Mesodermal cell (in vitro differentiated cells): ENCODE measurements at regions not wholly inside any gene's neighbourhood (a gene's known extent, or its start where the extent isn't known, plus 50 kb on each side); places are given as distances from the start of the nearest gene placed in this dataset.

Experiments
- H3K27ac ChIP-seq: 2 replicates; pipeline ENCODE4 v1.7.0; 2013; ENCODE audit warnings: mild to moderate bottlenecking, low read depth, low read length, moderate library complexity; ENCODE audit not compliant: severe bottlenecking
- H3K36me3 ChIP-seq: 2 replicates; pipeline ENCODE4 v1.7.1; 2013; ENCODE audit warnings: mild to moderate bottlenecking, low read length, moderate library complexity; ENCODE audit not compliant: control insufficient read depth, insufficient read depth
- H3K4me1 ChIP-seq: one replicate; pipeline ENCODE4 v1.7.1; 2013; ENCODE audit warnings: mild to moderate bottlenecking, low read length; ENCODE audit not compliant: insufficient read depth, control insufficient read depth, poor library complexity, severe bottlenecking
- H3K4me3 ChIP-seq: 2 replicates; pipeline ENCODE4 v1.7.0; 2013; ENCODE audit warnings: low read length, control low read depth, mild to moderate bottlenecking; ENCODE audit not compliant: insufficient read depth, poor library complexity, severe bottlenecking; ENCODE audit errors: extremely low read depth
- H3K9me3 ChIP-seq: 2 replicates; pipeline ENCODE4 v1.7.1; 2013; ENCODE audit warnings: mild to moderate bottlenecking, low read length, moderate library complexity; ENCODE audit not compliant: control insufficient read depth
- WGBS, 2 experiments: methylation state at CpG; one replicate each; pipeline ENCODE4 v1.1.5; 2013; ENCODE audit warnings: missing lambda C conversion rate in 2 of 2; ENCODE audit not compliant: insufficient coverage in 2 of 2; 5-methylcytosine and 5-hydroxymethylcytosine counted together

DNA sequence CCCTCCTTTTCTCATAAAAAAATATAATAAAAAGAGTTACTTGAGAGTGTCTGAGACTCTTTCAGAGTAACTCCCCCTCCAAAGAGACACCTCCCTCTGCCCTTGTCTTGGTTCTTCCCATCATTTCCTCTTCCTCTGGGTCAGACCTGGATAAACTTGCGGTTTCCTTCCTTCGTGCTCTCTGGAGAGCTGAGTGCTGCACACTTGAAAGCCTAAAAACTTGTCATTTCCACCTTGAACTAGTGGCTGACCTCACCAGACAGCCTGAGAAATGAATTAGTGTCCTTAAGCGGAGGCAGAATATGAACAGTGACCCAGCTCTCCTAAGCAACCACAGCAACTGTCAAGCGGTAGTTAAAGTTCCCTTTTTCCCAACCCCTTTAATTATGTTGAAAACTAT, 88.4 kb upstream of the PROX1 start:
- H3K9me3 ChIP-seq, result no peaks in the 10 kb centered on the region
- no peaks in the 10 kb centered on the region for H3K36me3 ChIP-seq
- no peaks in the 10 kb centered on the region for H3K4me1 ChIP-seq
- no peak overlapping the region for H3K4me3 ChIP-seq
- no peak overlapping the region for H3K27ac ChIP-seq
- 77 to 100% methylated on average over 1 to 3 of the region's 4 CpGs for WGBS, 2 experiments

DNA sequence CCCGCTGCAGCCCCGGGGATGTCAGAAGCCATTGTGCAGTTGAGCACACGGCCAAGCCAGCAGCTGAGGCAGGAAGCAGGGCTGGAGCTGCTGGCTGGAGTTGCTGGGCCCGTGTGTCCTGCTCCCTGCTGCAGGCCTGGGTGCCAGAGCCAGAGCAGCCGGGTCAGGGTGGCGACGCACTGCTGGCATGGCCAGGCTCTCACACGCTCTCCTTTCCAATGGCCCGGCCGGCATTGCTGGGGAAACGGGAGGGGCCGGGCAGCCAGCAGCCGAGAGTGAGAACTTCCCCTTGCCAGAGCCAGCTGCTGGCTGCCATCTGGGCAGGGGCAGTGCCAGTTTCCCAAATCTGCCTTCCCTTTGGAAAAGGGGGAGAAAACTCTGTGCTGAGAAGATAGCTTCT, 82.4 kb upstream of the PROX1 start:
- Histone ChIP-seq H3K36me3 (no peaks in the 10 kb centered on the region), H3K4me3 (no peak overlapping the region), H3K4me1 (no peaks in the 10 kb centered on the region), H3K9me3 (no peaks in the 10 kb centered on the region), H3K27ac (no peak overlapping the region)
- 88 to 93% methylated on average over 6 to 12 of the region's 13 CpGs for WGBS, 2 experiments

DNA sequence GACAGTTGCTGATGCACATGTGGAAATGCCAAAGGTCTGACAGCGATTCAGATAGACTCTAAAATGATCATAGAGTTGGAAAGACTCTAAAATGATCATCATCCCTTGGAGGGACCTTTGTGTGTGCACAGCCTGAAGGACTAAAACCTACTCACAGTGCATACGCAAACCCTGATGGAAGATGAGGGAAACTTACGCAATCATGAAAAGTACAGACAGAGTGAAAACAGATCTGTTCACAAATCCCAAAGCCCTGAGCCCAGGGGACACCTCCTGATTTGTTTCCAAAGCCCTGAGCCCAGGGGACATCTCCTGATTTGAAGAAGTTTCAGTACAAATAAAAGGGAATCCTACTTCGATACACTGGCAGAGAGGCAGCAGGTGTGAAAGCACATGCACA, 79.3 kb upstream of the PROX1 start:
- H3K27ac ChIP-seq, result no peak overlapping the region
- H3K4me3 ChIP-seq, result no peak overlapping the region
- H3K4me1 ChIP-seq, result no peaks in the 10 kb centered on the region
- WGBS, 2 experiments, result 100% methylated on average over 1 to 3 of the region's 4 CpGs
- H3K9me3 ChIP-seq, result no peaks in the 10 kb centered on the region
- no peaks in the 10 kb centered on the region for H3K36me3 ChIP-seq

DNA sequence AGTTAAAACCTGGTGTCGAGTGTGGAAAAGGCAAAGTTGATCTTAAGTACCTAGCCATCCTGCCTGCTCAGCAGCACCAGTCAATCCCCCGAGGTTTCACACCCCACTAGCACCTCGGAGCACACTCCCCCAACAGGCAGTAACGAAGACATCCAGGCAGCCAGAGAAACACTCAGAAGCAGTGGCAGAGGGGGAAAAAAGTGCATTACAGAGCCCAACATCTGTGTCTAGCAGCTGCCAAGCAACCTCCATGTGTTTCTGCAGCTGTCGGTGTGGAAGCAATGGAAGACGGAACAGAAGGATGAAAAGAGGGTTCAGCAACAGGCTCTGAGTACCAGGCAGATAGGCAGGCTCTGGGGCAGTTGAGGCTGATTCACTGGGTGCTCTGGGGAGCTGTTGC, 73.4 kb upstream of the PROX1 start:
- WGBS, 2 experiments, result 74 to 79% methylated on average over 3 to 5 of the region's 6 CpGs
- Histone ChIP-seq H3K36me3 (no peaks in the 10 kb centered on the region), H3K4me3 (no peak overlapping the region), H3K27ac (no peak overlapping the region), H3K9me3 (no peaks in the 10 kb centered on the region), H3K4me1 (no peaks in the 10 kb centered on the region)

DNA sequence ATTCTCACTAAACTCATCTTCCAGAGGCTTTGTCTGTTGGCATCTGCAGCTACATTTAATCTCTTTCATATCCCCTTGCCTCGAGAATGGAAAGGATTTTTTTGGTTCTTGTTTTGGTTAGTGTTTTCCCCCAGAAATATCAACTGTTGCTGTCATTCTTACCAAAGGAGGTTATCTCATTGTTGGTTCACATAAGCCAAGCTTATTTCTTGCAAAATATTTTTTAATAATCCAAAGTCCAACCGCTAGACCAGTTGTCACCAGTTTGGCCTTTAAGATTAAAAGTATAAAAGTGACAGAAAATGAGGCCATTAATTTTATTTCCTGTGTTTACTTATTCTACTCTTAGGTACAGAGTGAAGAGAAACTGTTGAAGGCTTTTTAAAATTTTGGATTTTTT, 66.5 kb upstream of the PROX1 start:
- H3K4me3 ChIP-seq, result no peak overlapping the region
- no peak overlapping the region for H3K27ac ChIP-seq
- H3K9me3 ChIP-seq, result no peaks in the 10 kb centered on the region
- WGBS, 2 experiments, result no CpG with 5 or more reads among the region's 2 CpGs
- no peaks in the 10 kb centered on the region for H3K36me3 ChIP-seq
- no peaks in the 10 kb centered on the region for H3K4me1 ChIP-seq

DNA sequence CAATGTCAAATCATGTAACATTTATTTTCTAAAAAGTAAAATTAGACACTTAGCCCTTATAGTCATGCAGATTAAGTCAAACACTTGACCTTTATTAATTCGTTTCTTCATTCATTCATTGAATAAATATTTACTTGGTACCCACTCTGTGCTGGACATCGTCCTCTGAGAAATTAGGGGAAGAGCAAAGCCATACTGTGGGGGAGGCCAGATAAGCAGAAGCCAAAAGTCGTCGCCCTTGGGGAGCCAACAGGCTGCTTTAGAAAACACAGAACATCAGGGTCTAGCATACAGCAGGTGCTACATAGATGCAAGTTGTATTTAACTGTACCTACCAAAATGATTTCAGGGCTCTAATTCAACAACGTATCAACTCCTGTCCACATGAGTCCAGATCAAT, 66.1 kb upstream of the PROX1 start:
- WGBS, 2 experiments, result 92% methylated on average over 4 of the region's 5 CpGs
- H3K4me3 ChIP-seq, result no peak overlapping the region

DNA sequence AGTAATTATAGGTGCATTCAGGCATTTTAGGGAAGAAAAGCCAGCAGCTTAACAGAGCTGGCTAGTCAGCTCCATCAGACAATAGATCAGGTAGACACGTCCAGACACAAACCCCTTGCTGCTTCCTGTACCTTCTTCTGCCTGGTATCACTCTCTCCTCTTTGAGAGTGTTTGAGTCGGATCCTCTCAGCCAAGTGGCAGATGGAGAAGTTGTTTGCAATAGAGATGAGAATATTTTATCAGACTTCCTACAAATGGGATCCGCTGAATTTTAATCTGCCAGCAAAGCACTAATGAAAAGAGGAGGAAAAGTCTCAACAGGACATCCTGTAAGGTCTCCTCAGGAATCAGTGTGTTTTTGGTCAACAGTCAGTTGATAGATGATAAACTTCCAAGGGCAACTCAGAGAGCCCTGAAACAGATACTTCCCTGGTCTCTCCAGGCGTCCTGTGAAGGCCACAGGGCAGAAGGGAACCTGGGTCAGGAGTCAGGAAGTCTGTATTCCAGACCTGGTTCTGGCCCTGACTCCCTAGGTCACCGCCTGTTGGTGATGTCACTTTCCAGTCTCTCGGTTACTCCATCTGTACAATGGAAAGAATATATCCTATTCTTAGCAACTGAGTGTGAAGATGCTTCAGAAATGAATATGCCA, 62.1 kb upstream of the PROX1 start:
- no peaks in the 10 kb centered on the region for H3K4me1 ChIP-seq
- no peaks in the 10 kb centered on the region for H3K36me3 ChIP-seq
- WGBS, 2 experiments, result 85% methylated on average over 2 of the region's 6 CpGs; no CpG with 5 or more reads in 1 of the 2 experiments
- H3K27ac ChIP-seq, result no peak overlapping the region
- H3K9me3 ChIP-seq, result no peaks in the 10 kb centered on the region
- no peak overlapping the region for H3K4me3 ChIP-seq

More for the DNA sequence above, 66.1 kb upstream of the PROX1 start:
- no peaks in the 10 kb centered on the region for H3K9me3 ChIP-seq
- no peaks in the 10 kb centered on the region for H3K36me3 ChIP-seq
- H3K27ac ChIP-seq, result no peak overlapping the region
- H3K4me1 ChIP-seq, result no peaks in the 10 kb centered on the region

DNA sequence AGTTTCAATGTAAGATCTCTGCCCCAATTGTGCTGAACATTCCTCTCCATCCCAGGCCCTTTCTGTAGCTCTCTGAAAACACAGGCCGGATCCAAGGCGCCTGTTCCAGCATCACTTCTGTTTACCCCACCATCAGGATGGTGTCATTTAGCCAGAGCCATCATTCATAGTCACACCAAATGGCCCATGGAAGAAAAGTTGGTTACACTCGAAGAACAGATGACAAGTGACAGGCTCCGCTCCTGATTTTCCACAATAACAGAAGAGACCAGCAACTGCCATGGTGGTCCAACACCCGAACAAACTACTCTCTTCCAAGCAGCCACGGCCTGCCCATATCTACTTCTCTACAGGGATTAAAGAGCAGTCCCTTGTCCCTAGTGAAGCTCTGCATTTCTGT, 59.9 kb upstream of the PROX1 start:
- H3K27ac ChIP-seq, result no peak overlapping the region

DNA sequence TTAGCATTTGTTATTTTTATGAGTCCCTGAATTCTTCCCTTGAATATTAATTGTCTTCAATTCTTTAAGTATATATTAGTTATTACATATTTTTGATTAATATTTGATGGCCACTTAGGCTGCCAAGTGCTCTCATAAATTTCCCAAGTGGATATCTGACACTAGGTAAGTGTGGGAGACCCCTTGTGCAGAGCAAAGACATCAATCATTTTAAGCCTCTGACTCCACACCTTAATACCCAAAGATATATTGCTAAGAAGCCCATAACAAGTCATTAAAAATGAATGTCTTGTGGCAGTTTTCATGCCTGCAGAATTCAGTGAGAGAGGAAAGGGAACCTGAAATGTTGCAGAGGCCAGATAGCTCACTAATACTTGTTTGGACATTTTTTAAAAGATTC, 58.4 kb upstream of the PROX1 start:
- Histone ChIP-seq H3K9me3 (no peaks in the 10 kb centered on the region), H3K4me1 (no peaks in the 10 kb centered on the region), H3K4me3 (no peak overlapping the region), H3K27ac (no peak overlapping the region), H3K36me3 (no peaks in the 10 kb centered on the region)

More for the DNA sequence above, 59.9 kb upstream of the PROX1 start:
- WGBS, 2 experiments, result 91 to 92% methylated on average over 4 to 5 of the region's 6 CpGs
- Histone ChIP-seq H3K4me1 (no peaks in the 10 kb centered on the region), H3K9me3 (no peaks in the 10 kb centered on the region), H3K36me3 (no peaks in the 10 kb centered on the region), H3K4me3 (no peak overlapping the region)

DNA sequence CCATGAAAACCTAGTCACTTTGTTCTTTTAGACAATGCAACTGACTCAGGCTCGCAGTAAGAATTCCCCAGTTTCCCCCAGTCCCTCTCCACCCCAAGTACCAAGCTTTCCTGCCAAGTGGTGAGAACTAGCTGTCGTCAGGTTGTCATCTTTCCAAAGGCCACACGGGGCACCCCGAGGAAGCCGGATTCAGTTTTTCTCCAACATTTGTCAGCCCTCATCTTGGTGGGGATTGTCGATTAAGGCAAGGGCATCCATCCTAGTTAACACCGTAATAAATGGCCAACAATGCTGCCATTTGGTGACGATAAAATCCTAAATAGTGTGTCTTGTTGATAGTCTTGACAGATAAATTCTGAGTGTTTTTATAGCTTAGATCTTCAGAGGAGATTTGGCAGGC, 55.9 kb upstream of the PROX1 start:
- Histone ChIP-seq H3K27ac (no peak overlapping the region), H3K4me1 (no peaks in the 10 kb centered on the region), H3K9me3 (no peaks in the 10 kb centered on the region), H3K4me3 (no peak overlapping the region), H3K36me3 (no peaks in the 10 kb centered on the region)
- 62 to 89% methylated on average over 3 to 6 of the region's 8 CpGs for WGBS, 2 experiments

DNA sequence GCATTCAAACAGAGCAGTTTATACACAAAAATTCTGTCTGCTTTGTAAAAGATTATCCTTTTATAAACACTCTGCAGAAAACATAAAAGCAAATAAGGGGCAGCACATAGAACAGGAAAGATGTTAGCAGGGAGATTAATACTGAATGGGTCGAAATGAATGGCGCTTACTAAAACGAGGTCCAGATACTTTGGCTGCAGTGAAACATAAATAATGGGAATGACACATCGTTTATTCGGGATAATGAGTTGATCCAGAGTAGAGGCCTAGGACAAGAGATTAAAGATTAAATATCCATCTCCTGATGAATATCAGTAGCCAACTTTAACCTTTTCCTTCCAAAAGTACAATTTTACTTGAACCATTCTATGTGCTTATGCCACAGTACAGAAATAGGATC, 54.4 kb upstream of the PROX1 start:
- Histone ChIP-seq H3K4me1 (no peaks in the 10 kb centered on the region), H3K4me3 (no peak overlapping the region), H3K9me3 (no peaks in the 10 kb centered on the region), H3K36me3 (no peaks in the 10 kb centered on the region), H3K27ac (no peak overlapping the region)
- 85 to 97% methylated on average over 3 to 5 of the region's 5 CpGs for WGBS, 2 experiments
